ENCODE measurements at regions not wholly inside any gene's neighbourhood (a gene's known extent, or its start where the extent isn't known, plus 50 kb on each side); places are given as distances from the start of the nearest gene placed in this dataset.

GRCh38 chr3:145817870-145818483 is 343.0 kb downstream of the PLOD2 start:
- TF ChIP-seq CTCF (optimal IDR thresholded peaks at IDR 0.05 in 1 of 3, IDR thresholded peaks at IDR 0.05 in 1 of 3, conservative IDR thresholded peaks at IDR 0.05 in 1 of 3; ENCODE audit: extremely low read depth in 1 of 3, insufficient read depth in 2 of 3, low read length in 3 of 3): no peak
- TF ChIP-seq EZH2 (IDR thresholded peaks at IDR 0.05; ENCODE audit: low read length): no peak
